Activated CD8-positive, alpha-beta memory T cell treated with anti-CD3 and anti-CD28 coated beads, Interleukin-2, amount 10 ng/mL, durations not matched to agents 7 days and 5 days (primary cell): ENCODE measurements at regions not wholly inside any gene's neighbourhood (a gene's known extent, or its start where the extent isn't known, plus 50 kb on each side); places are given as distances from the start of the nearest gene placed in this dataset.

Experiments used
- ATAC-seq: fragments of 150-1000 bp; cut with Tn5 transposase; one replicate; pipeline ENCODE4 v1.10.0; 2021; ENCODE audit warnings: moderate library complexity
- CTCF ChIA-PET: fragments of 350-600 bp; sonication (Branson Sonifier 250); formaldehyde crosslinking; loops from one replicate; lab custom pipeline; 2021; ENCODE audit warnings: antibody characterized with exemption; lab: Charles Lee
- DNase-seq: peaks from one replicate; pipeline ENCODE4 v3.0.0-alpha.2; 2020
- H3K27ac Mint-ChIP-seq: one replicate; pipeline ENCODE4 v1.8.0; 2021; ENCODE audit warnings: mild to moderate bottlenecking, mixed read lengths
- H3K27me3 Mint-ChIP-seq: one replicate; pipeline ENCODE4 v1.8.0; 2021; ENCODE audit warnings: mixed read lengths
- H3K36me3 Mint-ChIP-seq: one replicate; pipeline ENCODE4 v1.8.0; 2021; ENCODE audit warnings: mild to moderate bottlenecking, mixed read lengths
- H3K4me1 Mint-ChIP-seq: one replicate; pipeline ENCODE4 v1.8.0; 2021; ENCODE audit warnings: mixed read lengths
- H3K4me3 Mint-ChIP-seq: one replicate; pipeline ENCODE4 v1.8.0; 2021; ENCODE audit warnings: mild to moderate bottlenecking, moderate library complexity, mixed read lengths
- H3K9me3 Mint-ChIP-seq: one replicate; pipeline ENCODE4 v1.8.0; 2022; ENCODE audit warnings: low read depth, mixed read lengths

DNA sequence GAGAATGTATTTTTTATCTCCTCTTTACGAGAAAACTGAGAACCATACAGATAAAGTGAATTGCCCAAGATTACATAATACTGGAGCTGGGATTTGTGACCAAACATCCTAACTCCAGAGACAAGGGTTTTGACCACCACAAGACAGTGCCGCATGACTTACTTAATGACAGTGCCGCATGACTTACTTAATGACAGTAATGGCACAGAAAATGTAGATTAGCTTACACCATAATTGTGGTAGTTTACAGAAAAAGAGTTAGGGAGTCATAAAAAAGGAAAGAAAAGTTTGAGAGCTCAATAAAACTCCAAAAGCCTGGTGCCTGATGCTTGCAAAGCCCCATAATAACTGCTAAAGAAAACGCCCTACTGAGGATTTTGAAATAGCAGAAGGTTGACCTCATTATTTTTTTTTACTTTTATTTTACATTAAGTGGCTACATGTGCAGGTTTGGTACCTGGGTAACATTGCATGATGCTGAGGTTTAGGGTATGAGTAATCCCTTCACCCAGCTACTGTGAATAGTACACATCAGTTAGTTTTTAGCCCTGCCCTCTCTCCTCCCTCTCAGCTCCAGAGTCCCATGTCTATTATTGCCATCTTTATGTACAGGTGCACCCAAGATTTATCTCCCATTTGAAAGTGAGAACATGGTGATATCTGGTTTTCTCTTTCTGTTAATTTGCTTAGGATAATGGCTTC is 310.0 kb upstream of the UBE2E3 start:
- H3K4me1 Mint-ChIP-seq, result no peaks in the 10 kb centered on the region
- DNase-seq (no peak), ATAC-seq (no peak)
- no peak overlapping the region for H3K4me3 Mint-ChIP-seq
- H3K36me3 Mint-ChIP-seq, result no peaks in the 10 kb centered on the region
- CTCF ChIA-PET, result no interaction called here
- H3K9me3 Mint-ChIP-seq, result no peaks in the 10 kb centered on the region
- H3K27ac Mint-ChIP-seq, result no peak overlapping the region
- H3K27me3 Mint-ChIP-seq, result peaks cover 13% of the 10 kb centered on the region

DNA sequence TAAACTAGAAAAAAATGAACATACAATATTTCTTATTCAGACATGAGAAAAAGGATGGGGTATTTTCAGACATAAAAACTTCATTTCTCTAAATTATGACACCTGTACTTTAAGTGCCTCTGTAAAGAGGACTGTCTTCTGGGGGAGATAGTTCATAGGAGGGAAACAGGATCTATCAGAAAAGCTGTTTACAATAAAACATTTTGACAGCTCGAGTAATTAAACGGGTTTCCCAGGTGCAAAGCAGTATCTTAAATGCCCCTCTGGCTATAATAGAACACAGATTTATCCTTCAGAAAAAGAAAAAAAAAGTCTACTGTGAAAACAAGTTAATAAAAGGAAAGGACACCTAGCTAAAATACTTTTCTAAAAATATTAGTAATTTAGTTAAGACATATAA is 311.4 kb upstream of the UBE2E3 start:
- CTCF ChIA-PET, result no interaction called here
- ATAC-seq (no peak), DNase-seq (no peak)
- Mint-ChIP-seq H3K36me3 (no peaks in the 10 kb centered on the region), H3K27me3 (peaks cover 18% of the 10 kb centered on the region), H3K9me3 (no peaks in the 10 kb centered on the region), H3K4me3 (no peak overlapping the region), H3K4me1 (no peaks in the 10 kb centered on the region), H3K27ac (no peak overlapping the region)

DNA sequence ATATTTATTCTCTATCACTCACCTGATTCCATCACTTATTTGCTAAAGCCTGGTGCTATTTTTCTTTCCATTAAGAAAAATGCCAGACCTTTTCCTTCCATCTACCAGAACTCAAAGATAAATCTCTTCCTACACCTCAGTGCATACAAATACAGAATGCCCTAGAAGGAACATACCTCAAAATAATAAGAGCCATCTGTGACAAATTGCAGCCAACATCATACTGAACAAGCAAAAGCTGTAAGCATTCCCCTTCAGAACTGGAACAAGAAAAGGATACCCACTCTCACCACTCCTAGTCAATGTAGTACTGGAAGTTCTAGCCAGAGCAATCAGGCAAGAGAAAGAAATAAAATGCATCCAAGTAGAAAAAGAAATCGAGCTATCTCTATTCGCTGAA is 315.9 kb upstream of the UBE2E3 start:
- Mint-ChIP-seq H3K9me3 (no peaks in the 10 kb centered on the region), H3K4me1 (peaks cover 9% of the 10 kb centered on the region), H3K36me3 (no peaks in the 10 kb centered on the region), H3K4me3 (no peak overlapping the region), H3K27me3 (peaks cover 29% of the 10 kb centered on the region), H3K27ac (no peak overlapping the region)
- ATAC-seq, result no peak
- CTCF ChIA-PET, result no interaction called here
- no peak for DNase-seq

DNA sequence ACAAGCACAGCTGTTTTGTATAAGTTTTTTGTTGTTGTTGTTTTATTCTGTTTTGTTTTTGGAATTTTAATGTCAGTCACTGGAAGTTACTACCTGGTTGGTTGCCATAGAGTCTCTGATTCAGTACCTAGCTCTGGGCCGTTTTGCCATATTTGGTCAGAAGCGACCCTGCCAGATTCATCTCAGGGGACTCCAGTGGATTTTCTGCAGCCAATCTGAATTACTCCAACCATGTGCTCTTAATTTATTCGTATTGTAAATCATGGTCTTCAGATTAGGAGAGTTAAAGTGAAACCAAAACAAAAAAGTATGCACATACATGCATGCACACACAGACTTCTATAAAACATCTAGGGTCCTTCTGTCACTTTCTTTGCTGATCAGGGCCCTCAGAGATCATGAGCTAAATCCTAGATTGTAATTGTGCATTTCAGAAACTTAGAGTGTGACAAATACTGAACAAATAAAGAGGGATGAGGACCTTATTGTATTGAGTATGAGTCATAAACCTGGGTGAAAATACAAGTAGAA is 317.4 kb upstream of the UBE2E3 start:
- no peak overlapping the region for H3K27ac Mint-ChIP-seq
- H3K4me3 Mint-ChIP-seq, result peak overlapping the region; percentile 21
- no peaks in the 10 kb centered on the region for H3K36me3 Mint-ChIP-seq

DNA sequence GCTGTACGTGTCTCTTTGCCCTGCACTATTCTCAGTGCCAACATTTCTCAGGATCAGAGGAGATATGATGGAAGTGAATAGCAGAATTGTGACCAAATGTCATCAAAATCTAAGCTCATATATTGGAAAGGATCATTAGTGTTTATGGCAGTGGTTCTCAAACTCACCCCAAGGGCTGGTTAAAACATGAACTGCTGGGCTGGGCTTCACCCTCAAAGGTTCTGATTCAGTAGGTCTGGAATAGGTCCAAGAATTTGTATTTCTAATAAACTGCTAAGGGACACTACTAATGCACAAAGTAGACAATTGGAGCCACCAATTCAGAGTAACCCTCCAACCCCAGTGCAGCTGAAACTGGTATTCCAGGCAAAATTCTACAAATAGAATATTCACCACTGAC is 317.9 kb upstream of the UBE2E3 start:
- Mint-ChIP-seq H3K4me1 (peaks cover 9% of the 10 kb centered on the region), H3K27ac (no peak overlapping the region), H3K27me3 (peaks cover 32% of the 10 kb centered on the region), H3K9me3 (no peaks in the 10 kb centered on the region), H3K4me3 (no peak overlapping the region), H3K36me3 (no peaks in the 10 kb centered on the region)
- CTCF ChIA-PET, result interaction anchor here (1.2 kb wide), 1 partner anchor 397 kb away, joined by 3 read pairs; no protein-coding TSS in a partner anchor
- no peak for ATAC-seq
- no peak for DNase-seq

More for the DNA sequence above, 317.4 kb upstream of the UBE2E3 start:
- DNase-seq, result no peak
- peaks cover 34% of the 10 kb centered on the region for H3K27me3 Mint-ChIP-seq
- H3K4me1 Mint-ChIP-seq, result peaks cover 9% of the 10 kb centered on the region
- CTCF ChIA-PET, result interaction anchor here (1.2 kb wide), 1 partner anchor 396 kb away, joined by 3 read pairs; no protein-coding TSS in a partner anchor
- no peaks in the 10 kb centered on the region for H3K9me3 Mint-ChIP-seq
- no peak for ATAC-seq

DNA sequence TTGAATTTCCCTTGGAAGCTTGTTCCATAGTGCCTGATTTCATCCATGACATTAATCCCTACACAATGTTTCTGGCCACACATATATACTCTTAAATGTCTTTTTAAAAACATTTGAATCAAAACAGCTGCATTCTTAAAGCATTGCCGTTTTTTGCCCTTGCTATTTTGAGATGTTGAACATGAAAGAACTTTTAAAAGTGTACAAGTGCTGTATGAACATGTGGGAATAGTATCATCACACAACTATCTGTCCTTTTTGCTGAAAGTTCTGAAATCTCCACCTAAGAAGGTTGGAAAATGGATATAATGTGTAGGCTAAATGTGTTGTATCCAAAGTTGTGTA is 318.7 kb upstream of the UBE2E3 start:
- Mint-ChIP-seq H3K27ac (no peak overlapping the region), H3K27me3 (peaks cover 35% of the 10 kb centered on the region), H3K9me3 (no peaks in the 10 kb centered on the region), H3K4me3 (no peak overlapping the region), H3K36me3 (no peaks in the 10 kb centered on the region), H3K4me1 (peaks cover 9% of the 10 kb centered on the region)
- CTCF ChIA-PET, result no interaction called here
- no peak for DNase-seq
- ATAC-seq, result no peak

DNA sequence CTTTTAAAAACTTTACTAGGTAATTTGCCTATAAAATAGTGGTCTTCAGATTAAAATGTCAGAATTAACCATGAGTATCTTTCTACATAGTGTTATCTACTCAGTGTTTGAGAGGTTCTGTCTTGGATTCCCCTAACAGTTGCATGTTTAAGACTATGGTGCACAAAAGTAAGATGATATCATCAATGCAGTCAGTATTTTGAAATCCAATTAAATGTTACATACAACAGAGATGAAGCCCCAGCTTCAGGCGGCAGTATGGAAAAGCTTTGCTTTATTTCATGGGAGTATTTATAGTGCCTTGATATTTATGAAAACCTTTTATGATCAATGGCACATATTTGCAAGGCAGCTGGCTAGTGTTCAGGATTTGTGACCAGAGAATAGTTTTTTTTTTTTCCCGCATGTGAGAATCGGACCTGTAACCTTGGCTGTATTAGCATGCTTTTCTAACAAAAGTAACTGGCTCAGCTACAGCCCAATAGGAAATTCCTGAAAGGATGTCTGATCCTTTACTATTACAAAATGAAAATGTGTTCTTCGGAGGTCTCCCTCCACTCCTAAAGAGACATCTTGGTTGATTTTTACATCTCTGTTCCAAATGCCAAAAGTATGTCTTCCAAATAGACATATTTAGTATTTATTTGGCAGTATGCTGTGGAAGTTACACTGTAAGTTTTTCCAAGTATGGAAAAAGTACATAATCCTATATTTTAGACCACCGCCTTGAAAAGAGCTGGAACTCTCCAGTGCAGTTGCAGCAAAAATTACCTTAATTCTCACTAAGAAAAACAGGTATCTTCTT is 319.3 kb upstream of the UBE2E3 start:
- Mint-ChIP-seq H3K36me3 (no peaks in the 10 kb centered on the region), H3K9me3 (no peaks in the 10 kb centered on the region), H3K27me3 (peaks cover 33% of the 10 kb centered on the region), H3K4me1 (peaks cover 9% of the 10 kb centered on the region), H3K4me3 (no peak overlapping the region), H3K27ac (no peak overlapping the region)
- CTCF ChIA-PET, result no interaction called here
- ATAC-seq (no peak), DNase-seq (no peak)

DNA sequence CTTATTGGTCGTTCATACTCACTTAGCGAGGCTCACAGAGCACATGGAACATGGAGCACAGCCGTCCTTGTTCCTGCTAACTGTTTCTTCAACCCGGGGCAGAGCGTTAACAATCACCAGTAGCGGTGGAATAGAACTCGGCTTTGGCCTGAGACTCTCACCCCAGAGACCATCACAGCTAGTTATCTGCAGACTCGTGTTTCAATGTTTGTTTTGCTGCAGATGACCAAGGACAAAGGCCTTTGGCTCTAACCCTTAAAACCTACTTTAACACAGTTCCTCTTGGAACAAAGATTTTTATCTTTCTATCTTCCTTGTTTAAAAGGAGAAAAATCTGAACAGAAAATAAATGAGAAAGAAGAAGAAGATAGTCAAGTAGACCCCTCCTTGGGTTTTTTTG is 320.2 kb upstream of the UBE2E3 start:
- peaks cover 36% of the 10 kb centered on the region for H3K27me3 Mint-ChIP-seq
- ATAC-seq (no peak), DNase-seq (no peak)
- H3K4me1 Mint-ChIP-seq, result peaks cover 9% of the 10 kb centered on the region
- CTCF ChIA-PET, result no interaction called here
- H3K36me3 Mint-ChIP-seq, result no peaks in the 10 kb centered on the region
- H3K4me3 Mint-ChIP-seq, result no peak overlapping the region
- H3K9me3 Mint-ChIP-seq, result no peaks in the 10 kb centered on the region
- no peak overlapping the region for H3K27ac Mint-ChIP-seq

DNA sequence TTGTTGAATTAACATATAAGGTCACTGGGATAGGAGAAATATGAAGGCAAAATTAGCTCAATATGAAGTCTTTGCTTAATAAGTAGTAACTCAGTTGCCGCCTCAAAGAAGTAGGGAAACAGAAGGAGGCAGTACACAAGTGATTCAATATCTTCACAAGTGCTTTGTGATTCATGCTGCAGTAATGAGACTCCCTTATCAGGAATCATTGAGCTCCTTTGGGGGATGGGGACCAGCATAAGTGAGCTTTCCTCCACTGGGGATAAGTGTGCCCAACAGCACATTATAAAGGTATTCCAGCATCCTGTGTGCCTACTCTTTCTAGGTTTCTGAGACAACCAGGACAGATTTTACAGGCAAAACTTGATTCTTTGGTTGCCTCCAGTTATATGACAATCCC is 323.4 kb upstream of the UBE2E3 start:
- ATAC-seq, result no peak
- Mint-ChIP-seq H3K27me3 (peaks cover 44% of the 10 kb centered on the region), H3K9me3 (no peaks in the 10 kb centered on the region), H3K27ac (no peak overlapping the region), H3K36me3 (no peaks in the 10 kb centered on the region), H3K4me1 (no peaks in the 10 kb centered on the region), H3K4me3 (no peak overlapping the region)
- DNase-seq, result no peak
- CTCF ChIA-PET, result no interaction called here

DNA sequence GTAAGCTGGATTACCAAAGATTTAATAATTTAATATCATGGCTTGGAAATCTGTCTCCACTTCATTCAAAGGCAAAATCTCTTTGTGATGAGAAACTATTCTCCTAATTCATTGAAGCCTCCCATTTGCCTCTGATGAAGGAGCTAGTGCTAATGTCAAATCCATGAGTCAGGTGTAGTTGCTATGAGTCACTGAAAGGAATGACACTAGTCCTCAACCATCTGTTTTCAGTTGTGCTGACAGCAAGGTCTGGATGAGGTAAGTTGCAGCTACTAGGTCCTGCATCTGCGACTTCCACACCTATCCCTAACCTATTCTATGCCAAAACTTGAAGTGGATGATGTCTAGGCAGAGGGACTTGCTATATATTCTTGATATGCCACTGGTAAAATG is 324.0 kb upstream of the UBE2E3 start:
- peaks cover 45% of the 10 kb centered on the region for H3K27me3 Mint-ChIP-seq
- no peaks in the 10 kb centered on the region for H3K36me3 Mint-ChIP-seq
- H3K27ac Mint-ChIP-seq, result no peak overlapping the region
- no peak overlapping the region for H3K4me3 Mint-ChIP-seq
- no peaks in the 10 kb centered on the region for H3K9me3 Mint-ChIP-seq
- DNase-seq, result no peak
- no peaks in the 10 kb centered on the region for H3K4me1 Mint-ChIP-seq
- no peak for ATAC-seq
- CTCF ChIA-PET, result interaction anchor here (1.1 kb wide), 1 partner anchor 402 kb away, joined by 3 read pairs; no protein-coding TSS in a partner anchor

DNA sequence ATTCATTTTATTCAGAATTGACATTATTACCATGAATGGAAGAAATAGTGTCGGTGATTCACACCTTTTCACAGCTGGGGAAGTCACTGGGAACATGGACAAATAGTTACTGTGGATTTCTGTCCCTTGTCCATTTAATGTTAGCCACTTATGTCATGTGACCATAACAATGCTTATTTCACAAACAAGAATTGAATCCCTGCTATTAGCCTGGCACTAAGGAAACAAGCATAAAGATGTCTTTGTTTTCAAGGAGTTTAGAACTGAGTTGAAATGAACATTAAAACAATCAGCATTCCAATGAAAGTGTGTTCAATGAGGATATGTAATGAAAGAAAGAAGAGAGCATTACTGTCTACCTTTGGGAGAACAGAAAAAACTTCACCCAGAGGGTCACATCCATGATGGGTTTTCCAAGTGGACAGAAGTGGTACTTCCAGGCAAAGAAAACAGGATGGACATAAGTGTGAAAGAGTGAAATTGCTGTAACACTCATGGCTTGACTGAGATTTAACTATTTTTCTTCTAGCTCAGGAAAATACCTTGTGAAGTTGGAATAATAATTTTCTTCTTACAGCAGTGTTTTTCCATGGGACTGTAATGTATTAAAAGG is 324.5 kb upstream of the UBE2E3 start:
- Mint-ChIP-seq H3K27me3 (peaks cover 40% of the 10 kb centered on the region), H3K27ac (no peak overlapping the region), H3K4me3 (no peak overlapping the region), H3K9me3 (no peaks in the 10 kb centered on the region), H3K4me1 (no peaks in the 10 kb centered on the region), H3K36me3 (no peaks in the 10 kb centered on the region)
- DNase-seq, result no peak
- CTCF ChIA-PET, result interaction anchor here (1.1 kb wide), 1 partner anchor 403 kb away, joined by 3 read pairs; no protein-coding TSS in a partner anchor
- ATAC-seq, result no peak

DNA sequence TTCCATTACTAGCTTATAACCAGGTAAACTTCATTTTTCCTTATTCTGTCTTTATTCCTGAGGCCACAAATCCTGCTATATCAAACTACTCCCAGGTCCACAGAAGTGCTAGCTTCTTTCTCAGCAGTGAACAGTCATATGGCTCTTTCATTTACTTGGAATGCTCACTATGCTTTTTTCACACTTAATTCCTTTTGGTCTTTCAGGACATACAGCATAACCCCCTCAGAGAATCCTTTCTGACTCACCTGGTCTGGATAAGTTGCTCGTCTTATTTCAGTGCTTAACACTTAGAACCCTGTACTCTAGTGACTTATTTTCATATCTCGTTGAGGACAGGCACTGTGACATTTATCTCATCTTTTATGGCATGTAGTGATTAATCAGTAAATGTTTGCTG is 325.0 kb upstream of the UBE2E3 start:
- CTCF ChIA-PET, result interaction anchor here (0.7 to 1.1 kb wide), 2 partner anchors 403 to 1096 kb away, joined by 3 read pairs; no protein-coding TSS in a partner anchor

DNA sequence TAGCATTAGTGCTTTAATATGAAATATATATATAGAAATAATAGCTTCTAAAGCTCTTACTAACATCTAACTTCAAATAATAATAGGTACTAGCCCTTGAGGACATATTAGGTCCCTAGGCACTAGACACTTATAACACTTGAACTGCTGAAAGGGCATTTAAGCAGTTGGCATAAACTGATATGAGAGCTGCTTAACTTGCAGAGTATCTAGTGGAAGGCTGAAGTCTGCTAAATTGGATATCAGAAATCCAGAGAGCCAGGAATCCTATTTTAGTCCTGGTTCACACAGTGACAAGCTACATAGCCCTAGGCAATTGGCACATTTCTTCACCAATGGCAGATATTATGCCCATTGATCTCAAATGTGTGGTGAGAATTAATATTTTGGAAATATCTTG is 326.9 kb upstream of the UBE2E3 start:
- no peak for DNase-seq
- Mint-ChIP-seq H3K27me3 (peaks cover 26% of the 10 kb centered on the region), H3K4me3 (no peak overlapping the region), H3K4me1 (no peaks in the 10 kb centered on the region), H3K9me3 (no peaks in the 10 kb centered on the region), H3K27ac (no peak overlapping the region), H3K36me3 (no peaks in the 10 kb centered on the region)
- no peak for ATAC-seq
- CTCF ChIA-PET, result no interaction called here

More for the DNA sequence above, 325.0 kb upstream of the UBE2E3 start:
- Mint-ChIP-seq H3K9me3 (no peaks in the 10 kb centered on the region), H3K27me3 (peaks cover 36% of the 10 kb centered on the region), H3K27ac (no peak overlapping the region), H3K36me3 (no peaks in the 10 kb centered on the region), H3K4me1 (no peaks in the 10 kb centered on the region), H3K4me3 (no peak overlapping the region)
- ATAC-seq, result no peak
- DNase-seq, result no peak
